ENCODE measurements at regions not wholly inside any gene's neighbourhood (a gene's known extent, or its start where the extent isn't known, plus 50 kb on each side); places are given as distances from the start of the nearest gene placed in this dataset.

DNA sequence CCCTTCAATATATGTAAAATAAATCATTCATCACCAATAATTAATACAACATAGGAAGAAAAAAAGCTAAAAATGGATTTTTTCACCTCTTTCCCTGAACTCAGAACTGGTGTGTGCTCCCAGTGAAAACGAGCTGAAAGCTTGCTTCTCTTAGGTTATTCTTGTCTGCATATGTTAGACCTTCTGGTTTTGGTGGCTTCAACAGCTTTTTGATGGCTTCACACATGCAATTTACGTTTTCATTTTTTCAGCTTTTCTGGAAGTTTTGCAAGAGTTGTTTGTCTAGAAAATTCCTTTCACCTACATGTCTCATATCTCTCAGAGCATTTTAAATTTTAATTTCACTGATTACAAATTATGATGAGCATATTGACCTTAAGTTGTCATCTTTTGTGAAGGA, 86.9 kb upstream of the PTCHD4 start:
- TF ChIP-seq POLR2AphosphoS5 (IDR thresholded peaks at IDR 0.05; ENCODE audit: low read depth) (no peak), GABPA (IDR thresholded peaks at IDR 0.05; ENCODE audit: low read depth) (no peak), SPI1 (IDR thresholded peaks at IDR 0.05; ENCODE audit: borderline replicate concordance, low read depth) (no peak)
- TF ChIP-seq, protein P1, sequence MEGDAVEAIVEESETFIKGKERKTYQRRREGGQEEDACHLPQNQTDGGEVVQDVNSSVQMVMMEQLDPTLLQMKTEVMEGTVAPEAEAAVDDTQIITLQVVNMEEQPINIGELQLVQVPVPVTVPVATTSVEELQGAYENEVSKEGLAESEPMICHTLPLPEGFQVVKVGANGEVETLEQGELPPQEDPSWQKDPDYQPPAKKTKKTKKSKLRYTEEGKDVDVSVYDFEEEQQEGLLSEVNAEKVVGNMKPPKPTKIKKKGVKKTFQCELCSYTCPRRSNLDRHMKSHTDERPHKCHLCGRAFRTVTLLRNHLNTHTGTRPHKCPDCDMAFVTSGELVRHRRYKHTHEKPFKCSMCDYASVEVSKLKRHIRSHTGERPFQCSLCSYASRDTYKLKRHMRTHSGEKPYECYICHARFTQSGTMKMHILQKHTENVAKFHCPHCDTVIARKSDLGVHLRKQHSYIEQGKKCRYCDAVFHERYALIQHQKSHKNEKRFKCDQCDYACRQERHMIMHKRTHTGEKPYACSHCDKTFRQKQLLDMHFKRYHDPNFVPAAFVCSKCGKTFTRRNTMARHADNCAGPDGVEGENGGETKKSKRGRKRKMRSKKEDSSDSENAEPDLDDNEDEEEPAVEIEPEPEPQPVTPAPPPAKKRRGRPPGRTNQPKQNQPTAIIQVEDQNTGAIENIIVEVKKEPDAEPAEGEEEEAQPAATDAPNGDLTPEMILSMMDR (IDR thresholded peaks at IDR 0.05; ENCODE audit: insufficient read depth, low read length), result no peak
- TF ChIP-seq, protein P2, sequence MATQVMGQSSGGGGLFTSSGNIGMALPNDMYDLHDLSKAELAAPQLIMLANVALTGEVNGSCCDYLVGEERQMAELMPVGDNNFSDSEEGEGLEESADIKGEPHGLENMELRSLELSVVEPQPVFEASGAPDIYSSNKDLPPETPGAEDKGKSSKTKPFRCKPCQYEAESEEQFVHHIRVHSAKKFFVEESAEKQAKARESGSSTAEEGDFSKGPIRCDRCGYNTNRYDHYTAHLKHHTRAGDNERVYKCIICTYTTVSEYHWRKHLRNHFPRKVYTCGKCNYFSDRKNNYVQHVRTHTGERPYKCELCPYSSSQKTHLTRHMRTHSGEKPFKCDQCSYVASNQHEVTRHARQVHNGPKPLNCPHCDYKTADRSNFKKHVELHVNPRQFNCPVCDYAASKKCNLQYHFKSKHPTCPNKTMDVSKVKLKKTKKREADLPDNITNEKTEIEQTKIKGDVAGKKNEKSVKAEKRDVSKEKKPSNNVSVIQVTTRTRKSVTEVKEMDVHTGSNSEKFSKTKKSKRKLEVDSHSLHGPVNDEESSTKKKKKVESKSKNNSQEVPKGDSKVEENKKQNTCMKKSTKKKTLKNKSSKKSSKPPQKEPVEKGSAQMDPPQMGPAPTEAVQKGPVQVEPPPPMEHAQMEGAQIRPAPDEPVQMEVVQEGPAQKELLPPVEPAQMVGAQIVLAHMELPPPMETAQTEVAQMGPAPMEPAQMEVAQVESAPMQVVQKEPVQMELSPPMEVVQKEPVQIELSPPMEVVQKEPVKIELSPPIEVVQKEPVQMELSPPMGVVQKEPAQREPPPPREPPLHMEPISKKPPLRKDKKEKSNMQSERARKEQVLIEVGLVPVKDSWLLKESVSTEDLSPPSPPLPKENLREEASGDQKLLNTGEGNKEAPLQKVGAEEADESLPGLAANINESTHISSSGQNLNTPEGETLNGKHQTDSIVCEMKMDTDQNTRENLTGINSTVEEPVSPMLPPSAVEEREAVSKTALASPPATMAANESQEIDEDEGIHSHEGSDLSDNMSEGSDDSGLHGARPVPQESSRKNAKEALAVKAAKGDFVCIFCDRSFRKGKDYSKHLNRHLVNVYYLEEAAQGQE (IDR thresholded peaks at IDR 0.05; ENCODE audit: insufficient replicate concordance, low read depth), result no peak
- DNase-seq (ENCODE audit: low read depth in 1 of 2, low spot score in 1 of 2), result no peak
- H3K4me3 ChIP-seq (replicated peaks; ENCODE audit: insufficient read depth, low read length), result no peak overlapping the region
- H3K27ac ChIP-seq (replicated peaks), result no peak overlapping the region
- H3K27me3 ChIP-seq (ENCODE audit: insufficient read depth, poor library complexity, severe bottlenecking), result no peaks in the 10 kb centered on the region

DNA sequence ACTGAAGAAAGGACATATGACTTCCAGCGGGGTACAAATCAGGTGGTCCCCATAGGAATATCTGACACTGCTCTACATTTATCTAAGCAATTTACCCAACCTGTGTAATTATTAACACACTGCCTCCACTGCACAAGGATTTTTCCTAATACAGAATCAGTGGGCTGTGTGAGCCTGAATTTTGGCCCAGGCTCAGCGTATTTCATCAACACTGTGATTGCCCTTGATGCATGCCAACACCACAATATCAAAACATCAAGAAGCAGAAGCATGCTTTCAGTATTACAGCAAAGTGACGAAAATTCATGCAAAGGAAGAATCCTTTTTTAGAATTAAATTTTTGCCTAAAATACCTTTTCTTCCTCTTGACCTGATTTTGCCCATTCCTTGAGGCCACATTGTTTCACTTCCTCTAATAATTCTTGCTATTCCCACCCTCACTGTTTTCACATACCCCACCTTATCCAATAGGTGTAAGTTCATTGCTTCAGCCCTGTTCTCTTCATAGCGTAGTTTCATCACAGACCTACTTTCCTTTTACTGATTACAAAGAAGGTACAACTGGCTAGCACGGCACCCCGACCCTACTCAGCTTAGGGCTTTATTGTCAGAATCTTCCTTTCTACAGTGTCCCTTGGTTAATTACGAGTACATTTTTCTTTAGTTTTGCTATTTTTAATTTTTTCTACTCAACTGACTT, 83.7 kb upstream of the PTCHD4 start:
- Histone ChIP-seq H3K27me3 (ENCODE audit: insufficient read depth, poor library complexity, severe bottlenecking) (no peaks in the 10 kb centered on the region), H3K27ac (replicated peaks) (no peak overlapping the region), H3K4me3 (replicated peaks; ENCODE audit: insufficient read depth, low read length) (no peak overlapping the region)
- no peak for DNase-seq (ENCODE audit: low read depth in 1 of 2, low spot score in 1 of 2)
- TF ChIP-seq, protein P1 (IDR thresholded peaks at IDR 0.05; ENCODE audit: insufficient read depth, low read length), result no peak
- no peak for TF ChIP-seq GABPA (IDR thresholded peaks at IDR 0.05; ENCODE audit: low read depth)
- TF ChIP-seq, protein P2 (IDR thresholded peaks at IDR 0.05; ENCODE audit: insufficient replicate concordance, low read depth), result no peak
- no peak for TF ChIP-seq SPI1 (IDR thresholded peaks at IDR 0.05; ENCODE audit: borderline replicate concordance, low read depth)
- TF ChIP-seq POLR2AphosphoS5 (IDR thresholded peaks at IDR 0.05; ENCODE audit: low read depth), result no peak

DNA sequence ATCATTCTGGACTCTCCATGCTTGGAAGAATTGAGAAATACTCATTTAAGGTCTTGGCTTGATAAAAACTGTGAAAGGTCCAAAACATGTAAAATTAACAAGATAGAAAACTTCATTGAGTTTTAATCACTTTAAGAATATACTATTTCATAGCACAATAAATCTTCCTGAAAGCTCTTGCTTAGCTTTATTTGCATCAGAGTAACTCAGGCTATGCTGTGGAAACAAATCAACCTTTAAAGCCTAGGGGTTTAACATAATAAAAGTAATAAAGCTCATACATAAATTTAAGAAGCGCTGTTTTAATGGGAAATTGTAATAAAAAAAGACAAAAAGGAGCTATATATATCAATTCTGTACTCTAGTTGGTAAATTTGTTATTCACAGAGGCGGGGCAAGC, 77.2 kb upstream of the PTCHD4 start:
- TF ChIP-seq GABPA (IDR thresholded peaks at IDR 0.05; ENCODE audit: low read depth), result no peak
- no peak for TF ChIP-seq POLR2AphosphoS5 (IDR thresholded peaks at IDR 0.05; ENCODE audit: low read depth)
- TF ChIP-seq SPI1 (IDR thresholded peaks at IDR 0.05; ENCODE audit: borderline replicate concordance, low read depth), result no peak
- TF ChIP-seq, protein P2 (IDR thresholded peaks at IDR 0.05; ENCODE audit: insufficient replicate concordance, low read depth), result no peak
- TF ChIP-seq, protein P1 (IDR thresholded peaks at IDR 0.05; ENCODE audit: insufficient read depth, low read length), result no peak
- no peak overlapping the region for H3K27ac ChIP-seq (replicated peaks)
- no peak overlapping the region for H3K4me3 ChIP-seq (replicated peaks; ENCODE audit: insufficient read depth, low read length)
- no peaks in the 10 kb centered on the region for H3K27me3 ChIP-seq (ENCODE audit: insufficient read depth, poor library complexity, severe bottlenecking)
- no peak for DNase-seq (ENCODE audit: low read depth in 1 of 2, low spot score in 1 of 2)
